HG02678 (cell line): ENCODE measurements at regions not wholly inside any gene's neighbourhood (a gene's known extent, or its start where the extent isn't known, plus 50 kb on each side); places are given as distances from the start of the nearest gene placed in this dataset.
"Not testable (repeated sequence)": the region's sequence is repeated elsewhere in the genome, so short reads cannot be mapped to it uniquely, and the experiment has no call there.

Experiments
- ATAC-seq: cut with Tn5 transposase; IDR thresholded peaks from one replicate; pipeline ENCODE4 v1.9.1; 2021; ENCODE audit warnings: mild to moderate bottlenecking, moderate library complexity; ENCODE audit not compliant: unreplicated experiment

DNA sequence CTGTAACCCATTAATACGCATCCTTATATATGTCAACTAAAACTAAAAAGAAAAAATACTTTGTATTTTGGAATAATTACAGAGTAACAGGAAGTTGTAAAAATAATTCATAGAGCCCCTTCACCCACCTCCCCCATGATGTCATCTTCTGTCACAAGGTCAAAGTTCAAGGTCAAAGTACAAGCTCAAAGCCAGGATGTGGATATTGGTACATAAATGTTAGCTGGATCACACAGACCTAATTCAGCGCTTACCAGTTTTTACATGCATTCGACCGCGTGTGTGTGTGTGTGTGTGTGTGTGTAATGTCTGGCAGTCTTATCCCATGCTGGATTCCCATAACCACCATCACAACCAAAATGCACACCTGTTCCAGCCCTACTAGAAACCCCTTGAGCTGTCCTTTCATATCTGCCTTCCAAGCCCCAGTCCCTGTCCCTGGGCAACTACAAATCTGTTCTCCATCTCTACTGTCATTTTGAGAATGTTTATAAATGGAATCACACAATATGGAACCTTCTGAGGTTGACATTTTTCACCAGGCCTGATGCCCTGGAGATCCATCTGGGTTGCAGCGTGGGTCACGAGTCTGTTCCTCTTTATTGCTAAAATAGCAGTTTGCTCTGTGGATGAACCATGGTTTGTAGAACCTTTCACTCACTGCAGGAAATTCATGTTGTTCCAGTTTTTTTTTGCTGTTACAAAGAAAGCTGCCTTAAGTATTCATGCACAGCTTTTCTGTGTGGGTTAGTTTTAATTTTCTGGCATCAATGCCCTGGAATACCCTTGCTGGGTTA lies 153.6 kb upstream of the PITRM1 start:
- ATAC-seq: no peak

DNA sequence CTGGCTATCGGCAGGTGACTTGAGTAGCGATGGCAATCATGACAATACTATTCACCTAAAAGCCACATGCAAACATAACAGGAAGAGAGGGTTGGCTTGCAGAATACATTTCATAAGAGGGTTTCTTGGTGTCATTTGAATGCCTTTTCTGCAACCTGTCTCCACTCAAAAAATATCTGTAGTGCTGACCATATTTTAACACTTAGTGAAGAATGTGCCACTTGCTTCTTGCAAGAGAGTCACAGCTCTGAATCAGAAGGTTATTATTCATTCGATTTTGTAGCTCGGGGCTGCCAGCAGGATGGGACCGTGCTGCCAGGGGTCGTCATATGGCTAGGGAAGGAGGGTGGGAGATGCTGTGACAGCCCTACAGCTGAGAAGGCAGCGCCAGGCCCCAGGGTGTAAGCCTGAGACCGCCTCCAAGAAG lies 152.0 kb upstream of the PITRM1 start:
- no peak for ATAC-seq

DNA sequence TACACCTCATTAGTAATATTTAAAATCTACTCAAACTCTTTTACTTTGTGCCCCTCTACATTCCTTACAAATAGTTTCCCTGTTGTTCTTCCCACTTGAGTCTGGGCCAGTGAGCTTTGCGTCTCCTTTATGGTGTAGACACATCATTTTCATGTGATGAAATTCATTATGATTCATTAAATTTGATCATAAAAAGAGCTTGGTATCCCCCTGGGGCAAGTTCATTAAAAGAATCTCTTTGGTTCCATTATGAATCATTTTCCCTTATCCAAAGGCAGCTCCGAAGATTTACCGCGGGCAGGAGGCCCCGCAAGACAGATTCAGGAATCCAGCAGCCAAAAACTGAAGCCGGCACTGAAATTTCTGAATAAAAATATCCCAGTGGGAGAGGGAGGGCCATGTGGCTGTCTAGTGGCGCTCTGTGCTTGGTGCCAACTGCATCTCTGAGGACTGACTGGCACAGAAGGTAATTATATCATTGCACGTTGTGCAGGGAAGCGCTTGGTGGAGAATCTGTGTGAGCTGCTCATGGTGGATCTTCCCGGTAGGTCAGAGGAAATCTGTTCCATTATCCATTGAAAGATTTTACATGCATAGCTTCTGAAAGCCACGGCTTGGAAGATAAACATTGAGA lies 151.4 kb upstream of the PITRM1 start:
- no peak for ATAC-seq

DNA sequence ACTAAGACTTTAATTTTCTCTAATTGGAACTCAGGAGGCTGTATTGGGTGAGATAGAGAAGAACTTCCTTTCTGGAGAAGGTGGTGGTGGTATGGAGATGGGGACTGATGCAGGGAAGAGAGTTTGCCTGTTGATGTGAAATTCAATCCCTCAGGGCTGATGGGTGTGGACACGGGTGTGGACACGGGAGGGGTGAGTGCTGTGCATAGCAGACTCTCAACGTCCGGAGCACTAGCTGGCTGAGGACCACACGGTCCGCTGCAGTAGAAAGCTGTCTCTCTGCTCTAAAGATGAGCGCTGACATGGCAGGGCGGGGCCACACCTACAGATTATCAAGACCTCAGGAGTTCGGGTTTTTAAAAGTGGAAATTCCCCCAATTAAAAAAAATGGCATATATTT lies 148.5 kb upstream of the PITRM1 start:
- ATAC-seq: no peak

DNA sequence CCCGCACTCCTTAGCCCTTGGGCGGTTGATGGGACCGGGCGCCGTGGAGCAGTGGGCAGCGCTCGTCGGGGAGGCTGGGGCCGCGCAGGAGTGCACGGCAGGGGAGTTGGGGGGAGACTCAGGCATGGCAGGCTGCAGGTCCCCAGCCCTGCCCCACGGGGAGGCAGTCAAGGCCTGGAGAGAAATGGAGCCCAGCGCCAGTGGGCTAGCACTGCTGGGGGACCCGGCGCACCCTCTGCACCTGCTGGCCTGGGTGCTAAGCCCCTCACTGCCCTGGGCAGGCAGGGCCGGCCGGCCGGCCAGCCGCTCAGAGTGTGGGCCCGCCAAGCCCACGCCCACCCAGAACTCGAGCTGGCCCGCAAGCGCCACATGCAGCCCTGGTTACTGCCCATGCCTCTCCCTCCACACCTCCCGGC lies 147.2 kb upstream of the PITRM1 start:
- ATAC-seq: no peak

DNA sequence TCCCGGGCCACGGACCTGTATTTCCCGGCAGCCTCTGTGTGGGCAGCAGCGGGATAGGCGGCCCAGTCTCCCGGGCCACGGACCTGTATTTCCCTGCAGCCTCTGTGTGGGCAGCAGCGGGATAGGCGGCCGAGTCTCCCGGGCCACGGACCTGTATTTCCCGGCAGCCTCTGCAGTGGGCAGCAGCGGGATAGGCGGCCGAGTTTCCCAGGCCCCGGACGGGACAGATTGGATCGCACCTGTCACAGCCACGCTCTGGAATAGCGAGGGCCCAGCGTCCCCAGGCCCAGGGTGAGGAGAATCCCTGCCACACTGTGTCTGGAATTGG lies 145.9 kb upstream of the PITRM1 start:
- not testable (repeated sequence) for ATAC-seq

DNA sequence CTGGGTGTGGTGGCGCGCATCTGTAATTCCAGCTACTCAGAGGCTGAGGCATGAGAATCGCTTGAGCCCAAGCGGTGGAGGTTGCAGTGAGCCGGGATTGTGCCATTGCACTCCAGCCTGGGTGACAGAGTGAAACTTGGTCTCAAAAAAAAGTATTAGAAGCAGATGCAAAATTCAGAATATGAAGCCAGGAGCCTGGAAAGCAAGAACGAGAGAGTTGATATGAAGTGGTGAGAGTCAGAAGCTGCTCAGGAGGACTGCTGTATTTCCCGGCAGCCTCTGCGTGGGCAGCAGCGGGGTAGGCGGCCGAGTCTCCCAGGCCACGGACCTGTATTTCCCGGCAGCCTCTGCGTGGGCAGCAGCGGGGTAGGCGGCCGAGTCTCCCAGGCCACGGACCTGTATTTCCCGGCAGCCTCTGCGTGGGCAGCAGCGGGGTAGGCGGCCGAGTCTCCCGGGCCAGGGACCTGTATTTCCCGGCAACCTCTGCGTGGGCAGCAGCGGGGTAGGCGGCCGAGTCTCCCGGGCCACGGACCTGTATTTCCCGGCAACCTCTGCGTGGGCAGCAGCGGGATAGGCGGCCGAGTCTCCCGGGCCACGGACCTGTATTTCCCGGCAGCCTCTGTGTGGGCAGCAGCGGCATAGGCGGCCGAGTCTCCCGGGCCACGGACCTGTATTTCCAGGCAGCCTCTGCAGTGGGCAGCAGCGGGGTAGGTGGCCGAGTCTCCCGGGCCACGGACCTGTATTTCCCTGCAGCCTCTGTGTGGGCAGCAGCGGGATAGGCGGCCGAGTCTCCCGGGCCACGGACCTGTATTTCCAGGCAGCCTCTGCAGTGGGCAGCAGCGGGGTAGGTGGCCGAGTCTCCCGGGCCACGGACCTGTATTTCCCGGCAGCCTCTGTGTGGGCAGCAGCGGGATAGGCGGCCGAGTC lies 145.2 kb upstream of the PITRM1 start:
- ATAC-seq: not testable (repeated sequence)

DNA sequence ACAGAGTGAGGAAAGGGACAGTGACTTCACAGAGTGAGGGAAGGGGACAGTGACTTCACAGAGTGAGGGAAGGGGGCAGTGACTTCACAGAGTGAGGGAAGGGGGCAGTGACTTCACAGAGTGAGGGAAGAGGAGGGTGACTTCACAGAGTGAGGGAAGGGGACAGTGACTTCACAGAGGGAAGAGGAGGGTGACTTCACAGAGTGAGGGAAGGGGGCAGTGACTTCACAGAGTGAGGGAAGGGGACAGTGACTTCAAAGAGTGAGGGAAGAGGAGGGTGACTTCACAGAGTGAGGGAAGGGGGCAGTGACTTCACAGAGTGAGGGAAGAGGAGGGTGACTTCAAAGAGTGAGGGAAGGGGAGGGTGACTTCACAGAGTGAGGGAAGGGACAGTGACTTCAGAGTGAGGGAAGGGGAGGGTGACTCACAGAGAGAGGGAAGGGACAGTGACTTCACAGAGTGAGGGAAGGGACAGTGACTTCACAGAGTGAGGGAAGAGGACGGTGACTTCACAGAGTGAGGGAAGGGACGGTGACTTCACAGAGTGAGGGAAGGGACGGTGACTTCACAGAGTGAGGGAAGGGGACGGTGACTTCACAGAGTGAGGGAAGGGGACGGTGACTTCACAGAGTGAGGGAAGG lies 142.0 kb upstream of the PITRM1 start:
- ATAC-seq: not testable (repeated sequence)

DNA sequence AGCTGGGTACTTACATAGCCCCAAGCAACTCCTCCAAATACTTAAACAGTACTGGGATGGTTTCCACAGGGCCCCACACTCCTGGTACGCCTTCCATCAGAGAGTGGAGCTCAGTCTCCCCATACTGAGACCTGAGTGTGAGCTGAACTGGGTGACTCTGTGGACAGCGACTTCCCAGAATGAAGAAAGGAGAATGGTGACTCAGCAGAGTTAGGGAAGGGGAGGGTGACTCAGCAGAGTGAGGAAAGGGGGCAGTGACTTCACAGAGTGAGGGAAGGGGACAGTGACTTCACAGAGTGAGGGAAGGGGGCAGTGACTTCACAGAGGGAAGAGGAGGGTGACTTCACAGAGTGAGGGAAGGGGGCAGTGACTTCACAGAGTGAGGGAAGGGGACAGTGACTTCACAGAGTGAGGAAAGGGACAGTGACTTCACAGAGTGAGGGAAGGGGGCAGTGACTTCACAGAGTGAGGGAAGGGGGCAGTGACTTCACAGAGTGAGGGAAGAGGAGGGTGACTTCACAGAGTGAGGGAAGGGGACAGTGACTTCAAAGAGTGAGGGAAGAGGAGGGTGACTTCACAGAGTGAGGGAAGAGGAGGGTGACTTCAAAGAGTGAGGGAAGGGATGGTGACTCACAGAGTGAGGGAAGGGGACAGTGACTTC lies 141.3 kb upstream of the PITRM1 start:
- not testable (repeated sequence) for ATAC-seq

DNA sequence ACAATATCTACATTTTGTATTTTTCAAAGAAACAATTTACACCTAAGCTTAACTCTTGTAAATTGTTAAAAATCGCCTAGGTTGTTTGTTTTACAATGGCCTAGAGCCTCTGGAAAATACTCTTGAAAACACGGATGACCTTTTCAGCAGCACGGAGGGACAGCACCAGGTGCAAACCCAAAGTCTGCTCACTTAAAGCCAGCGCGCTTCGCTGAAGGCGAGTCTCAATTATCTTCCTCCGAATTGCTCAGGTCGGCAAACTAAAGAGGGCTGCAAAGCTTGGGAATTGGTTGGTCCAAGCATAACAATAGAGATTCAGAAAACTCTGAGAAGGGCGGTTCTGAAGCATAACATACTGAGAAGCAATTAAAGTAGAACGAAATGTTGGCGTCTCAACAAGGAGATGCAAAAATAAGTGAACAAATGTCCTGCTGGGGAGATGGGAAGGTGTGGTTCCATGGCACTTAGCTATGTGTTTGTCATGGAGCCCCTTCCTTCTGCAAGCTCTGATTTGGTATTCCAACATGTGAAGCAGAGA lies 139.9 kb upstream of the PITRM1 start:
- ATAC-seq: no peak

DNA sequence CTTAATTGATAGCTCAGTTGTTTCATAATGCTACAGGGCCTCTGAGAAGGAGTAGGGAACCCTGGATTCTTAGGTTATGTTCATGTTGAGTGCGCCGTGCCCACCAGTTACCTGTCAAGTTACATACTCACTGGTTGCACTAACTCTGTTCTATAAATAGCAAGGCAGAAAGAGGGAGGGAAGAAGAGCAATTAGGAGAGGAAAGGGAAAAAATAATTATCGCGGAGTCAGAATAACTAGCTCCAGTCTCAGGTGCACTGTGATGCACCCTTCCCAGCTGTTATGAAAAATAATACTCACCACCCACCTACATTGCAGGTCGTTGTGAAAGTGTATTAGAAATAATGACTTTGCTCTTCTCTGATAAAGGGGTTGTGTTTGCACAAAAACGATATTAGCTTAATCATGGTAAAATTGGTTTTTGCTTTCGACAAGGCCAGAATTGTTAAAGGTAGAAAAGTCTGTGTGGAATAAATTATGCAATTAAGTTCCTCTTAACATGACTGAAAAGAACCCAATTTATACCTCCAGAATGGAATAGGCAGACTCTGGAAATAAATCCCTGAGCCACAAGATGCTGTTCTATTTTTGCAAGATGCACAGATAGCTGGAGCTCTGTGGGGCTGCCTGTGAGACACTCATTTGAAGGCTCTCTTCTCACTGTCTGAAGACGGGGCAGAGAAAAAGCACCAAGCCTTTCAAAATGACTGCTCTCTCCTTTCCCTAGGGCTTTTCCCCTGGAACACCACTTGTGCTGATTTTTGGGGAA lies 137.6 kb upstream of the PITRM1 start:
- ATAC-seq: no peak

DNA sequence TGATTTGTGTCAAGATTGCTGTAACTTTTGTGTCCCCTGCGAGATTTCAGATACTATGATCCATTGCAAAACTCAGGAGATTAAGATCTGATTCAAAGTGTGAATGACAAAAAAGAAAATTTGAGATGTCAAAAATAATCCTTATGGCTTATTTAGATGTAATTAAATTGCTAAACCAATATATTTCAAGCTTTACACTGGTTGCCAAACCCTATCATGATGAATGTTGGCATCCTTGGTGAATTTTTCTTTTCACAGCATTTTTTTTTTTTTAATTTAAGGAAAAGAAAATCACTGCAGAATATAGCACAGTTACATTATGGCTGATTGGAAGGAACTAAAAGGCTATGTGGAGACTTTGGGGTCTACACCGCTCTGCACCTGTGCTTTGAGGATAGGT lies 133.5 kb upstream of the PITRM1 start:
- ATAC-seq: no peak

DNA sequence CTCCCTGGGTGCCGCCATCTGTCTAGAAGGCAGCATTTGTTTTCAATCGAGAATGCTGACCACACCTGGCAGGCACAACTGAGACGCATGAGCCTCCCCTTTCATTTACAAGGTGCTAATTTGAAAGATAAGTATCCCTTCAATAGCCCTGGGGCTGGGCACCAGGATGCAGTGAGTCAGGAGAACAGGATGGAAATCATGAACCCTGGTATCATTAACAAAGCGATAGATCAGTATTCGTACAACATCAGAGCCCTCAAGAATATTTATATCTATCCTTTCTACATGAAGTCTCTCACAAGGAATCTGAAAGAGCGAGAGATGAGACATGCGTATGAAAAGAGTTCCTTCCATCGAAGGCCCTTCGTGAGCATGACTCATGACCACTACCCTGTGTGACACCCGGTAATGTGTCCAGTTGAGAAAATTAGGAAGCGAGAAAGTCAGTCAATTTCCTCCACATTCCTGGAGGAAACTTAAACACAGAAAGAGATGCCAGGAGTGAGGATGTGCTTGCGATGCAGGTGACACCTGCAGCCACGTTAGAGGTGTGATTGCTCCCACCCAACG lies 123.1 kb upstream of the PITRM1 start:
- no peak for ATAC-seq

DNA sequence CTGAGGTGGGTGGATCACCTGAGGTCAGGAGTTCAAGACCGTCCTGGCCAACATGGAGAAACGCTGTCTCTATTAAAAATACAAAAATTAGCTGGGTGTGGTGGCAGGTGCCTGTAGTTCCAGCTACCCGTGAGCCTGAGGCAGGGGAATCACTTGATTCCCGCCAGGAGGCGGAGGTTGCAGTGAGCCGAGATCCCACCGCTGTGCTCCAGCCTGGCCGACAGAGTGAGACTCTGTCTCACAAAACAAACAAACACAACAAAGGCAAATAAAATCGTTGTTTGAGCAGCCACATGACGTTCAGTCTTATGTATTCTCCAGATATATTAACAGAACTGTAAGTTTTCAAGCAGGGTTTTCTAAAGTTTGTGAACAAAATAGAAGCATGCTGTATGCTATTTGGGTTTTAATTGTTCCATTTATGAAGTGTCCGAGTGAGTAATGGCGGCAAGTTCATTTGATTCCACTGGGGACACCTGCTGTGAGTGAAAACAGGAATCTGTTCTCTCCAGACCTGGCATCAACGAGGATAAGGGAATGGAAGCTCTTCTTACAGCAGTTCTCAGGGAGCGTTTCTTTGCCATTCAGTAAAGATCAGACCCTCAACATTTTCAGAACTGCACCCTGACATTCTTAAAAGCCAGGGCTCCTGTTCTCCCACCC lies 122.5 kb upstream of the PITRM1 start:
- no peak for ATAC-seq

DNA sequence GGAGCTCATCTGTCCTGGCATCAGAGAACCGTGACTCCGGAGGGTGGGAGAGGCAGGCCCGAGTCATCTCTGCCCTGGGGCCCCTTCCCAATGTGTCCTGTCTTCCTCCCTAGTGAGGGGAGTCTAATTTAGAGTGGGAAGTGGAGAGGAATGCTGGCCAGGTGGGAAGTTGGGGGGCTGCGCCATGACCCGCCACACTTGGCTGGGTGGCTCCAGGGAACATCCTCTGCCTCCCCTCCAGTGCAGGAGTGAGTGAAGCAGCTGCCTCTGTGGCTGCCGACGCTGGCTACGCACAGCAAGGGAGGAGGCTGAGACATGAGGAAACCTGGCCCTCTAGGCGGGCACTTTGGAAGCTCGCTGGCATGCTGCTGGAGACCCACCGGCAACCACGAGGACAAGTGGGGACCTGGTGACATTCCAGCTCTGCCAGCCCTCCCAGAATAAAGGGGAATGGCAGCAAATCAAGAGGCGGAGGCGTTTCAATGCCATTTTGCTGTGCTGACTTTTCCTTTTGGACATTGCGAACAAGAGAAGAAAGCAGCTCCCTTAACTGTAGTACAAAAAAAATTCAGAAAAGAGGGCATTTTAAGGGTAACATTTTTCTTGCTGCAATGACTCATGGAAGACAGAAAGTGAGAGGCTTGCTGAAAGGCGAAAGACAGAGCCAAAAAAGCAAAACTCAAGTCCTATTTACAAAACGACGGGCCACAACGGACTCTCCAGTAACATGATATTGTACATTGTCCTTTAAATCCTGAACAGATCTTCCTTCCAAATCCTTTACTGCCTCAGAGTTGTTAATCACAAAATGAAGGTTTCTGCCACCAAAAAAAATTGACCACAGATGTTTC lies 121.2 kb upstream of the PITRM1 start:
- ATAC-seq: no peak

DNA sequence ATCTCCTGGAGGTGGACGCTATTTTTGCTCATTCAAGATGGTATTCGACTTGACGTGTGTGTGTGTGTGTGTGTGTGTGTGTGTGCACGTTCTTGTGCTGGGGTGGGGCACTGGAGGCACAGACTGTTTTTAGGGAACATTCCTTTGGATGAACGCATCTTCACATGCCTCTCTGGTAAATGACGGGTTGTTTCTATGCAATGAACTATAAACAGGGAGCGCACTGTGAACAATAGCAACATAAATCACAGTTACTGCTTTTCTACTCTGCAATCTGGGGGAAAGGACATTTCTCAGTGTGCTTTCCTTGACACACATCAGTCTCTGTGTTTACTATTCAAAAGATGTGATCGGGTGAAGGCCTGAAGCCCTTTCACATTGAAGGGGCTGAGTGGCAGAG lies 120.1 kb upstream of the PITRM1 start:
- no peak for ATAC-seq

DNA sequence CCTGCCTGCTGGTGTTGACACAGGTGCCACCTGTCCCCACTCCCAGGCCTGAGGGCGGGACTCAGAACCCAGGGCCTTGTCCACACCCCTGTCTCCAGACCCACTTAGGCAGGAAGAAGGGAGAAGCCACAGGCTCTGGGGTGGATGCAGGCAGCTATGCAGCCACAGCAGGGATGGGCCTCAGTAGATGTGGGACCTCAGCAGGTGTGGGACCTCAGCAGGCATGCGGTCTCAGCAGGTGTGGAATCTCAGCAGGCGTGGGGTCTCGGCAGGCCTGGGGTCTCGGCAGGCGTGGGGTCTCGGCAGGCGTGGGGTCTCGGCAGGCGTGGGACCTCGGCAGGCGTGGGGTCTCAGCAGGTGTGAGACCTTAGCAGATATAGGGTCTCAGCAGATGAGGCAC lies 118.0 kb upstream of the PITRM1 start:
- no peak for ATAC-seq
